Spinal cord (tissue), 9 donors: ENCODE measurements at regions not wholly inside any gene's neighbourhood (a gene's known extent, or its start where the extent isn't known, plus 50 kb on each side); places are given as distances from the start of the nearest gene placed in this dataset.
"Not testable (repeated sequence)": the region's sequence is repeated elsewhere in the genome, so short reads cannot be mapped to it uniquely, and the experiment has no call there.

Source experiments
- DNase-seq, 6 donors: peaks; one replicate each; pipeline versions ENCODE4 v3.0.0 to v3.0.0-alpha.2; 2013 to 2015; ENCODE audit warnings: low spot score in 6 of 6, low read depth in 4 of 6
- H3K27ac ChIP-seq: one replicate; pipeline ENCODE4 v1.5.1; 2013; ENCODE audit warnings: low read depth, low read length, control low read depth
- H3K27me3 ChIP-seq: one replicate; pipeline ENCODE4 v1.6.1; 2013; ENCODE audit warnings: low read length; ENCODE audit not compliant: control insufficient read depth, insufficient read depth
- H3K36me3 ChIP-seq: one replicate; pipeline ENCODE4 v1.6.1; 2013; ENCODE audit warnings: low read length; ENCODE audit not compliant: control insufficient read depth, insufficient read depth
- H3K4me1 ChIP-seq: one replicate; pipeline ENCODE4 v1.6.1; 2013; ENCODE audit warnings: low read length; ENCODE audit not compliant: control insufficient read depth, insufficient read depth
- H3K4me3 ChIP-seq: one replicate; pipeline ENCODE4 v1.5.1; 2013; ENCODE audit warnings: low read depth, low read length, control low read depth
- H3K9me3 ChIP-seq: one replicate; pipeline ENCODE4 v1.6.1; 2013; ENCODE audit warnings: low read length; ENCODE audit not compliant: control insufficient read depth, insufficient read depth
- WGBS: methylation state at CpG from one replicate; pipeline ENCODE4 v1.1.5; 2013; ENCODE audit warnings: missing lambda C conversion rate; ENCODE audit not compliant: insufficient coverage; 5-methylcytosine and 5-hydroxymethylcytosine counted together
- donor health status: healthy.

- peak overlapping the region; percentile 40 for H3K4me3 ChIP-seq
- H3K4me1 ChIP-seq, H3K27me3 ChIP-seq, H3K27ac ChIP-seq, H3K9me3 ChIP-seq, H3K36me3 ChIP-seq: not testable (repeated sequence)
- WGBS, result no CpG with 5 or more reads among the region's 8 CpGs
- peak in 3 of 6 donors; percentile 1 to 10 (median 3) for DNase-seq
Measured at GRCh38 chr9:39463696-39464095, 108.2 kb downstream of the SPATA31A1 start.

GRCh38 chr9:39464122-39464777 lies 108.8 kb downstream of the SPATA31A1 start:
- H3K36me3 ChIP-seq, H3K27ac ChIP-seq, H3K27me3 ChIP-seq, H3K9me3 ChIP-seq, H3K4me1 ChIP-seq: not testable (repeated sequence)
- peak; percentile 49 to 97 (median 56) for DNase-seq
- peak overlapping the region; percentile 40 for H3K4me3 ChIP-seq
- 0% methylated on average over 12 of the region's 46 CpGs for WGBS

- not testable (repeated sequence) for H3K27me3 ChIP-seq
- no CpG with 5 or more reads among the region's 1 CpG for WGBS
Measured at GRCh38 chr9:39474499-39474898, 119.0 kb downstream of the SPATA31A1 start.

GRCh38 chr9:39483073-39483472 lies 127.6 kb downstream of the SPATA31A1 start:
- not testable (repeated sequence) for H3K27me3 ChIP-seq, DNase-seq, H3K27ac ChIP-seq, H3K9me3 ChIP-seq, H3K4me3 ChIP-seq, H3K36me3 ChIP-seq, H3K4me1 ChIP-seq
- WGBS, result no CpG with 5 or more reads among the region's 4 CpGs

More at GRCh38 chr9:39474499-39474898, 119.0 kb downstream of the SPATA31A1 start:
- not testable (repeated sequence) for H3K4me3 ChIP-seq, H3K4me1 ChIP-seq, DNase-seq, H3K27ac ChIP-seq, H3K36me3 ChIP-seq, H3K9me3 ChIP-seq

GRCh38 chr9:39483880-39484279 lies 128.4 kb downstream of the SPATA31A1 start:
- not testable (repeated sequence) for H3K9me3 ChIP-seq, DNase-seq, H3K36me3 ChIP-seq, H3K27me3 ChIP-seq, H3K4me3 ChIP-seq, H3K27ac ChIP-seq, H3K4me1 ChIP-seq
- no CpG with 5 or more reads among the region's 2 CpGs for WGBS

GRCh38 chr9:39484292-39484691 lies 128.8 kb downstream of the SPATA31A1 start:
- WGBS, result no CpG with 5 or more reads among the region's 1 CpG
- not testable (repeated sequence) for H3K27me3 ChIP-seq

GRCh38 chr9:39487477-39487876 lies 132.0 kb downstream of the SPATA31A1 start:
- H3K27ac ChIP-seq, H3K36me3 ChIP-seq, H3K9me3 ChIP-seq, H3K4me1 ChIP-seq, H3K4me3 ChIP-seq, DNase-seq, H3K27me3 ChIP-seq: not testable (repeated sequence)
- WGBS, result no CpG with 5 or more reads among the region's 16 CpGs

More at GRCh38 chr9:39484292-39484691, 128.8 kb downstream of the SPATA31A1 start:
- H3K4me3 ChIP-seq, DNase-seq, H3K4me1 ChIP-seq, H3K36me3 ChIP-seq, H3K27ac ChIP-seq, H3K9me3 ChIP-seq: not testable (repeated sequence)

- H3K36me3 ChIP-seq, H3K4me1 ChIP-seq, H3K27ac ChIP-seq, H3K4me3 ChIP-seq, H3K27me3 ChIP-seq, DNase-seq, H3K9me3 ChIP-seq: not testable (repeated sequence)
- WGBS, result no CpG with 5 or more reads among the region's 4 CpGs
Measured at GRCh38 chr9:39496248-39496647, 140.8 kb downstream of the SPATA31A1 start.

GRCh38 chr9:39503178-39503577 lies 147.7 kb downstream of the SPATA31A1 start:
- not testable (repeated sequence) for H3K36me3 ChIP-seq, H3K27ac ChIP-seq, H3K9me3 ChIP-seq, H3K4me1 ChIP-seq, H3K4me3 ChIP-seq, H3K27me3 ChIP-seq, DNase-seq
- WGBS, result no CpG with 5 or more reads among the region's 4 CpGs

- whole genome bisulfite sequencing, result no CpG with 5 or more reads among the region's 9 CpGs
- DNase-seq, H3K9me3 ChIP-seq, H3K36me3 ChIP-seq, H3K27me3 ChIP-seq, H3K4me3 ChIP-seq, H3K27ac ChIP-seq, H3K4me1 ChIP-seq: not testable (repeated sequence)
Measured at GRCh38 chr9:39527387-39528029, 172.0 kb downstream of the SPATA31A1 start.
